Coronary artery (tissue), 2 donors: ENCODE measurements at regions not wholly inside any gene's neighbourhood (a gene's known extent, or its start where the extent isn't known, plus 50 kb on each side); places are given as distances from the start of the nearest gene placed in this dataset.
"Not testable (repeated sequence)": the region's sequence is repeated elsewhere in the genome, so short reads cannot be mapped to it uniquely, and the experiment has no call there.

Experiments
- DNase-seq: peaks from one replicate; pipeline ENCODE4 v3.0.0-alpha.2; 2017; ENCODE audit warnings: low spot score
- H3K27ac ChIP-seq, 2 donors: fragments of 200-600 bp; sonication (generic); one replicate each; pipeline ENCODE4 v1.5.1; 2016 to 2019
- H3K4me3 ChIP-seq: fragments of 200-600 bp; sonication (generic); 2 replicates; pipeline ENCODE4 v1.5.1; 2016; ENCODE audit warnings: mild to moderate bottlenecking, moderate library complexity
- TF ChIP-seq, protein P1 (sequence below): fragments of 200-600 bp; sonication (generic); IDR thresholded peaks from one replicate; pipeline ENCODE4 v1.5.1; 2019; ENCODE audit warnings: antibody characterized with exemption

DNA sequence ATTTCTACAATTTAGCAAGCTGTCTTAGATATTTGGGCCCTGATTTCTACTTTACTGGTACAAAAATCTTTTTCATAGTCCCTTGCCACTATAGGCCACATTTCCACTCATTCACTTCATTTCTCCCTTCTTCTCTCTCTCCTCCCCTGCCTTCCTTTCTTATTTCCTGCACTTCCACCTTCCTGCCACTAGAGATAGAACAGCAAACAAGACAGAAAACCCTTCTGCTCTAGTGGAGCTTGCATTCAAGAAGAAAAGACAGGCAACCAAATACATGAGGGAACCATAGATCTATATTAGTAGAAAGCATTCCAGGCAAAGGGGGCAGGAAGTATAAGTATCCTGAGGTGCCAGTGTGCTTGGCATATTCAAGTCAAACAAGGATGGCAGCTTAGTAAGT lies 623.5 kb downstream of the FLRT2 start:
- no peak overlapping the region for H3K27ac ChIP-seq
- TF ChIP-seq, protein P1, sequence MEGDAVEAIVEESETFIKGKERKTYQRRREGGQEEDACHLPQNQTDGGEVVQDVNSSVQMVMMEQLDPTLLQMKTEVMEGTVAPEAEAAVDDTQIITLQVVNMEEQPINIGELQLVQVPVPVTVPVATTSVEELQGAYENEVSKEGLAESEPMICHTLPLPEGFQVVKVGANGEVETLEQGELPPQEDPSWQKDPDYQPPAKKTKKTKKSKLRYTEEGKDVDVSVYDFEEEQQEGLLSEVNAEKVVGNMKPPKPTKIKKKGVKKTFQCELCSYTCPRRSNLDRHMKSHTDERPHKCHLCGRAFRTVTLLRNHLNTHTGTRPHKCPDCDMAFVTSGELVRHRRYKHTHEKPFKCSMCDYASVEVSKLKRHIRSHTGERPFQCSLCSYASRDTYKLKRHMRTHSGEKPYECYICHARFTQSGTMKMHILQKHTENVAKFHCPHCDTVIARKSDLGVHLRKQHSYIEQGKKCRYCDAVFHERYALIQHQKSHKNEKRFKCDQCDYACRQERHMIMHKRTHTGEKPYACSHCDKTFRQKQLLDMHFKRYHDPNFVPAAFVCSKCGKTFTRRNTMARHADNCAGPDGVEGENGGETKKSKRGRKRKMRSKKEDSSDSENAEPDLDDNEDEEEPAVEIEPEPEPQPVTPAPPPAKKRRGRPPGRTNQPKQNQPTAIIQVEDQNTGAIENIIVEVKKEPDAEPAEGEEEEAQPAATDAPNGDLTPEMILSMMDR, result no peak

DNA sequence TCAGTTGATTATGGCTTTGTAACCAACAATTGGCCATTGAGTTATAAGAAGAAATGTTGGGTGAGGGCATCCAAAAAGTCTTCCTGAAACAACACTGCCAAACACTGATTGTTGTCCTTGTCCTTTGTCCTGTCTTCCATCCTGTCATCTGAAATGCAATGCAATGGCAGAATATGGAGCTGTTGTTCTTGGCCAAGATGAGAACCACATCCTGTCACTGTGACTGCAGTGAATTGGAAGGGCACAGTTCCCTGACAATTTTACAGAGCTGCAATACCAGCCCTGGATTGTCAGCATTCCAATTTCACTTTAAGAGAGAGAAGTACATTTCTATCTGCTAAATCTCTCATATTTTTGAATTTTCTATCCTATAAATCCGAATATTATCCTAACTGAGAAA lies 613.3 kb downstream of the FLRT2 start:
- TF ChIP-seq, protein P1, result no peak
- DNase-seq, result no peak
- Histone ChIP-seq H3K4me3 (no peak overlapping the region), H3K27ac (no peak overlapping the region)

More for the DNA sequence above, 623.5 kb downstream of the FLRT2 start:
- H3K4me3 ChIP-seq, result no peak overlapping the region
- DNase-seq, result no peak

DNA sequence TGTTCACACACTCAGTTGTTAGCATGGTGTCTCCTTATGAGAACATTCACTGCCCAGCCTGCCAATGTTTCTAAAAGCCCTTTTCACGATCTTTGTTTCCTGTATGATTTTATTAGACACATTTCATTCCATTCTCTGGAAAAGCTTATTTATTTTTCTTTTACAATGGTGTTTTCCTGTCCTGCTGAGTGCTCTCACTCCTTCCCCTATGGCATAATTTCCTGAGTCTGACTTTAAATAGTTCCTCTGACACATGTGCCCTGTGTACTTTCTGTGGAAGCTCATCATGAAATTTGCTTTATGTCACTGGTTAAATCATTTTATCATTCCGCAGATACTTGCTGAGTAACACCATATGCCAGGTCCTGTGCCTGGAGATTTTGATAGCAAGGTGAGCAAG lies 612.0 kb downstream of the FLRT2 start:
- Histone ChIP-seq H3K27ac (no peak overlapping the region), H3K4me3 (no peak overlapping the region)
- TF ChIP-seq, protein P1, result no peak
- no peak for DNase-seq

DNA sequence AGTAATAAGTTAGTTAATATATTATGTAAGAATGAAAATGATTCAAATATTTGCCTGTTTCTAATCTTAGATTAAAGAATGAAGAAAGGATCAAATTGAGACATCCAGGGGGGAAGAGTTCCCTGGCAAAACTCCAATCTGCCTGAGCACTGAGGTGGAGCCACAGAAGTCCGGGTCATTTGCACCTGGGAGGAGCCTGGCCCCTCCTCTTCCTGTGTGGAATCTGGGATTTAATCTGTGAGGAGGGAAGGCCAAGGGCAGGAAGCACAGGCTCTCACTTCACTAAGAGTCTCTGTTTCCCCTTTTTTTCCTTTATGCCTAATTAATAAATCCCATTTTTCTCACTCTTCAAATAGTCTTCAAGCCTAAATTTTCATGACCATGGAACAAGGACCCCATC lies 599.5 kb downstream of the FLRT2 start:
- Histone ChIP-seq H3K27ac (no peak overlapping the region), H3K4me3 (no peak overlapping the region)
- no peak for DNase-seq
- TF ChIP-seq, protein P1, result no peak

DNA sequence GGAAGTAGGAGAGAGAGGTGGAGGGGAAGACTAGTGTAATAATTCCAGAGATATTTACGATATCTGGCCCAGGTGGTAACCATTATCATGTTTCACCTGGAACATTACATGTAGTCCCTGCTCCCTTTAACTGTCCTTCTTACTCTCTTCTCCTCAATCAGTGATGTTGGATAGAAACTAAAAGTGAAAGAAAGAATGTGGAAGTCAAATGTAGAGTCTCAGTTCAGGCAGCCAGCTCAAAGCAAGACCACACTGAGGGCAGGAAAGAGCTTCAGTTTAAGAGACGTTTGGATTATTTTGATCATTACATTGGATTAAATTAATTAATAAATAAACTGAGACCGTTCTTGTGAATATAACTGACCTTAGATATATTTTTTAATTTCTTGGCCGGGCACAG lies 594.4 kb downstream of the FLRT2 start:
- no peak for DNase-seq
- TF ChIP-seq, protein P1, result no peak
- Histone ChIP-seq H3K27ac (no peak overlapping the region), H3K4me3 (no peak overlapping the region)

DNA sequence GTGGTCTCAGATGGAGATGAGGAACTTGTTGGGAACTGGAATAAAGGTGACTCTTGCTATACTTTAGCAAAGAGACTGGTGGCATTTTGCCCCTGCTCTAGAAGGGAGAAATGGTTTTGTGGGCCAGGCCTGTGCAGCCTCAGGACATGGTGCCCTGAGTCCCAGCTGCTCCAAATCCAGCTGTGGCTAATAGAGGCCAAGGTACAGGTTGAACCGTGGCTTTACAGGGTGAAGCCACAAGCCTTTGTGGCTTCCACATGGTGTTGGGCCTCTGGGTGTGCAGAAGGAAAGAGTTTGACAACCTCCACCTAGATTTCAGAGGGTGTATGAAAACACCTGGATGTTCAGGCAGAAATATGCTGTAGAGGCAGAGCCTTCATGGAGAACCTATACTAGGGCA lies 586.0 kb downstream of the FLRT2 start:
- DNase-seq, result no peak
- Histone ChIP-seq H3K27ac (no peak overlapping the region), H3K4me3 (no peak overlapping the region)
- TF ChIP-seq, protein P1, result no peak

DNA sequence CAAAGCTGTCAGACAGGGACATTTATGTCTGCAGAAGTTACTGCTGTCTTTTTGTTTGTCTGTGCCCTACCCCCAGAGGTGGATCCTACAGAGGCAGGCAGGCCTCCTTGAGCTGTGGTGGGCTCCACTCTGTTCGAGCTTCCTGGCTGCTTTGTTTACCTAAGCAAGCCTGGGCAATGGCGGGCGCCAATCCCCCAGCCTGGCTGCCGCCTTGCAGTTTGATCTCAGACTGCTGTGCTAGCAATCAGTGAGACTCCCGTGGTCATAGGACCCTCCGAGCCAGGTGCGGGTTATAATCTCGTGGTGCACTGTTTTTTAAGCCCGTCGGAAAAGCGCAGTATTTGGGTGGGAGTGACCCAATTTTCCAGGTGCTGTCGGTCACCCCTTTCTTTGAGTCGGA lies 580.9 kb downstream of the FLRT2 start:
- DNase-seq, H3K4me3 ChIP-seq, H3K27ac ChIP-seq: not testable (repeated sequence)

DNA sequence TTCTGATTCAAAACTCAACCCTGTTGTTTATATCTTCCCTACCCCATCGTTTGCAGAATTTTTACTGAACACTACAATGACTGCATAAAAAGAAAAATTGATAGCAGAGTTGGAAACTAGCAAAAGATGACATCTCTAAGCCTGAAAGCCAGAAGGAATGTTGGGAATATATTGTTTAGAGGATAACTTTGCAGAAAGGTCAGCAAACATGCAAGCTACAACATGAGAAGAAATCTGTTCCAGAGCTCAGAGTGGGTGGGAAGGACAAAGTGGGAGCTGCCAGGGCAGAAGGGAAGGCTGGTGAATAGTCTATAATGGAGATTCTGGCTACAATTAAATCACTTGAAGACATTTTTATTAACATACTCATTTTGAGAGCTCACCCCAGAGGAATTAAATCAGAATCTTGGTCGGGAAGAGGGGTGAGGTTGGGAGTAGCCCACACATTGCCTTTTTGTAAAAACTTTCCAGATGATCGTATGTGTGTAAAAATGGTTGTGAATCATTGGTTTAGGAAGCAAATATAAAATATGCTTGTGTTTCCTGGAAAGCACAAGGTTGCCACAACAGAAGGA lies 574.8 kb downstream of the FLRT2 start:
- no peak for DNase-seq
- no peak overlapping the region for H3K4me3 ChIP-seq
- no peak overlapping the region for H3K27ac ChIP-seq
- TF ChIP-seq, protein P1, result no peak
